HL-60 (cell line): ENCODE measurements at regions not wholly inside any gene's neighbourhood (a gene's known extent, or its start where the extent isn't known, plus 50 kb on each side); places are given as distances from the start of the nearest gene placed in this dataset.

Experiments used
- DNase-seq, 2 experiments: peaks; one replicate each; pipeline ENCODE4 v3.0.0-alpha.2; 2010 to 2020; ENCODE audit warnings: low read depth in 1 of 2, low spot score in 1 of 2
- H3K27ac ChIP-seq: fragments of 250-450 bp; sonication (Bioruptor Pico); replicated peaks from 2 replicates; pipeline ENCODE4 v1.5.1; 2020; ENCODE audit warnings: mild to moderate bottlenecking, moderate library complexity
- H3K27me3 ChIP-seq: fragments of 250-450 bp; sonication (Bioruptor Pico); 2 replicates; pipeline ENCODE4 v1.5.1; 2021; ENCODE audit warnings: mild to moderate bottlenecking, moderate library complexity; ENCODE audit not compliant: insufficient read depth, poor library complexity, severe bottlenecking
- H3K4me3 ChIP-seq: replicated peaks from 2 replicates; pipeline ENCODE4 v1.5.1; 2011; ENCODE audit warnings: mild to moderate bottlenecking, control low read depth, low read length; ENCODE audit not compliant: insufficient read depth
- CTCF ChIP-seq: IDR thresholded peaks from one replicate; pipeline ENCODE4 v1.5.1; 2011; ENCODE audit warnings: low read length, control low read depth, inconsistent platforms; ENCODE audit not compliant: insufficient read depth
- GABPA ChIP-seq: IDR thresholded peaks from 2 replicates; pipeline ENCODE4 v1.6.1; 2012; ENCODE audit warnings: low read depth
- POLR2AphosphoS5 ChIP-seq: IDR thresholded peaks from 2 replicates; pipeline ENCODE4 v1.6.1; 2012; ENCODE audit warnings: low read depth
- REST ChIP-seq: IDR thresholded peaks from 2 replicates; pipeline ENCODE4 v1.6.1; 2012; ENCODE audit warnings: low read depth; ENCODE audit not compliant: insufficient replicate concordance
- SPI1 ChIP-seq: IDR thresholded peaks from 2 replicates; pipeline ENCODE4 v1.6.1; 2012; ENCODE audit warnings: low read depth, mild to moderate bottlenecking, borderline replicate concordance

- TF ChIP-seq REST (no peak), GABPA (no peak), CTCF (no peak), POLR2AphosphoS5 (no peak), SPI1 (no peak)
- no peak overlapping the region for H3K4me3 ChIP-seq
- no peaks in the 10 kb centered on the region for H3K27me3 ChIP-seq
- no peak overlapping the region for H3K27ac ChIP-seq
- no peak for DNase-seq
These were observed 296.9 kb downstream of the OGFRL1 start for GRCh38 chr6:71585472-71585871.

- DNase-seq: no peak
- TF ChIP-seq REST (no peak), GABPA (no peak), CTCF (no peak), POLR2AphosphoS5 (no peak)
- H3K27ac ChIP-seq: no peak overlapping the region
These were observed 297.9 kb upstream of the RIMS1 start for GRCh38 chr6:71588490-71588889.

GRCh38 chr6:71589254-71589653 lies 297.1 kb upstream of the RIMS1 start:
- no peak overlapping the region for H3K4me3 ChIP-seq
- DNase-seq: no peak
- H3K27ac ChIP-seq: no peak overlapping the region
- no peaks in the 10 kb centered on the region for H3K27me3 ChIP-seq
- TF ChIP-seq SPI1 (no peak), CTCF (no peak), POLR2AphosphoS5 (no peak), GABPA (no peak), REST (no peak)

More at GRCh38 chr6:71588490-71588889, 297.9 kb upstream of the RIMS1 start:
- no peak overlapping the region for H3K4me3 ChIP-seq
- no peaks in the 10 kb centered on the region for H3K27me3 ChIP-seq
